PC-3 (cell line): ENCODE measurements at regions not wholly inside any gene's neighbourhood (a gene's known extent, or its start where the extent isn't known, plus 50 kb on each side); places are given as distances from the start of the nearest gene placed in this dataset.

Source experiments
- EZH2 ChIP-seq: fragments of 300-600 bp; sonication (generic); IDR thresholded peaks from one replicate; pipeline ENCODE4 v1.6.1; 2017; ENCODE audit warnings: antibody characterized with exemption, mild to moderate bottlenecking, low read length; ENCODE audit not compliant: unreplicated experiment
- TF ChIP-seq, protein P1 (sequence below): fragments of 300-600 bp; sonication (generic); conservative IDR thresholded peaks from 2 replicates; pipeline ENCODE4 v1.5.1; 2017; ENCODE audit warnings: antibody characterized with exemption, low read depth, mild to moderate bottlenecking, low read length

DNA sequence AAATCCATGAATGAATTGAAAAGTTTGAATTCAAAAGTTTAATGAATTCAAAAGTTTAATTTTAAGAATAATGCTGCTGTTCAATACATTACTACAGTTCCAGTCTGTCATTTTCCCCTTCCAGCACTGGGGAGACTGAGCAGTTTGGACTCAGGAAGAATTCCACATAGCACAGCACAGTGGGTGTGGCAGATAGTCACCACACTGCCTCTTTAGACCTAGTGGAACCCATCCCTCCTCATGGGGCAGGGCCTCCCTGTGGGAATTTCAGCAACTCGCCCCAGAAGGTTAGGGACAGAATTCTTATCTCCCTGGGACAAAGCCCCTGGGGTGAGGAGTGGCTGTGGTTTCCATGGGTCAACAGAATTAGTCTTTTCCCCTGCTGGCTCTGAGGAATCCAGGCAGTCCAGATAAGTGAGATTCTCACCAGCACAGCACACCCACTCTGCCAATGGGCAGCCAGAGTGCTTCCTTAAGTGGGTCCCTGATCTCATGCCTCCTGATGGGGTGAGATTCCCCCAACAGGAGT, 442.0 kb upstream of the SYT4 start:
- TF ChIP-seq, protein P1, sequence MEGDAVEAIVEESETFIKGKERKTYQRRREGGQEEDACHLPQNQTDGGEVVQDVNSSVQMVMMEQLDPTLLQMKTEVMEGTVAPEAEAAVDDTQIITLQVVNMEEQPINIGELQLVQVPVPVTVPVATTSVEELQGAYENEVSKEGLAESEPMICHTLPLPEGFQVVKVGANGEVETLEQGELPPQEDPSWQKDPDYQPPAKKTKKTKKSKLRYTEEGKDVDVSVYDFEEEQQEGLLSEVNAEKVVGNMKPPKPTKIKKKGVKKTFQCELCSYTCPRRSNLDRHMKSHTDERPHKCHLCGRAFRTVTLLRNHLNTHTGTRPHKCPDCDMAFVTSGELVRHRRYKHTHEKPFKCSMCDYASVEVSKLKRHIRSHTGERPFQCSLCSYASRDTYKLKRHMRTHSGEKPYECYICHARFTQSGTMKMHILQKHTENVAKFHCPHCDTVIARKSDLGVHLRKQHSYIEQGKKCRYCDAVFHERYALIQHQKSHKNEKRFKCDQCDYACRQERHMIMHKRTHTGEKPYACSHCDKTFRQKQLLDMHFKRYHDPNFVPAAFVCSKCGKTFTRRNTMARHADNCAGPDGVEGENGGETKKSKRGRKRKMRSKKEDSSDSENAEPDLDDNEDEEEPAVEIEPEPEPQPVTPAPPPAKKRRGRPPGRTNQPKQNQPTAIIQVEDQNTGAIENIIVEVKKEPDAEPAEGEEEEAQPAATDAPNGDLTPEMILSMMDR = no peak
- no peak for TF ChIP-seq EZH2
